A673 (cell line): ENCODE measurements at regions not wholly inside any gene's neighbourhood (a gene's known extent, or its start where the extent isn't known, plus 50 kb on each side); places are given as distances from the start of the nearest gene placed in this dataset.

Experiments
- BruUV-seq: library from RNA; stranded (reverse); fragments of 400-500 nt; replicated peaks from 2 replicates; lab custom pipeline; 2021; lab: Mats Ljungman, UMichigan
- CTCF ChIA-PET: fragments of 300-600 bp; sonication (Branson Sonifier 250); formaldehyde crosslinking; loops from one replicate; lab custom pipeline; 2022; ENCODE audit warnings: antibody characterized with exemption; lab: Charles Lee
- POLR2A ChIA-PET: fragments of 300-600 bp; sonication (Branson Sonifier 250); formaldehyde crosslinking; loops from one replicate; lab custom pipeline; 2022; ENCODE audit warnings: antibody characterized with exemption; ENCODE audit not compliant: low non-redundant PET; lab: Charles Lee
- DNase-seq: peaks from one replicate; pipeline ENCODE4 v3.0.0-alpha.2; 2015; ENCODE audit warnings: low spot score
- H3K27ac ChIP-seq: fragments of 200-600 bp; sonication (generic); 2 replicates; pipeline ENCODE4 v1.5.1; 2016; ENCODE audit warnings: mixed run types, low read depth, mild to moderate bottlenecking, mixed read lengths, antibody characterized with exemption, low read length; ENCODE audit not compliant: poor library complexity, severe bottlenecking
- H3K27me3 ChIP-seq: fragments of 200-600 bp; sonication (generic); replicated peaks from 2 replicates; pipeline ENCODE4 v1.6.1; 2017; ENCODE audit warnings: mixed run types, low read depth, mild to moderate bottlenecking, mixed read lengths, antibody characterized with exemption, low read length; ENCODE audit not compliant: insufficient read depth, poor library complexity
- H3K36me3 ChIP-seq: fragments of 200-600 bp; sonication (generic); 2 replicates; pipeline ENCODE4 v1.6.1; 2016; ENCODE audit warnings: mixed run types, mild to moderate bottlenecking, mixed read lengths, antibody characterized with exemption, low read length; ENCODE audit not compliant: insufficient read depth, poor library complexity, severe bottlenecking
- H3K4me1 ChIP-seq: fragments of 200-600 bp; sonication (generic); 2 replicates; pipeline ENCODE4 v1.6.1; 2017; ENCODE audit warnings: mixed run types, mild to moderate bottlenecking, mixed read lengths, antibody characterized with exemption, low read length; ENCODE audit not compliant: insufficient read depth, poor library complexity, severe bottlenecking
- H3K4me3 ChIP-seq: fragments of 200-600 bp; sonication (generic); 2 replicates; pipeline ENCODE4 v1.5.1; 2016; ENCODE audit warnings: low read depth, mixed run types, mild to moderate bottlenecking, mixed read lengths, low read length; ENCODE audit not compliant: poor library complexity, severe bottlenecking
- H3K9me3 ChIP-seq: fragments of 200-600 bp; sonication (generic); 2 replicates; pipeline ENCODE4 v1.6.1; 2016; ENCODE audit warnings: mixed run types, low read depth, mild to moderate bottlenecking, mixed read lengths, antibody characterized with exemption, low read length; ENCODE audit not compliant: poor library complexity, severe bottlenecking
- CTCF ChIP-seq: fragments of 300-800, 200-600 bp; sonication (generic); conservative IDR thresholded peaks from 2 replicates; pipeline ENCODE4 v1.5.1; 2017; ENCODE audit warnings: low read depth, mild to moderate bottlenecking, antibody characterized with exemption, low read length, moderate library complexity, mixed read lengths
- EZH2 ChIP-seq: fragments of 200-600 bp; sonication (generic); IDR thresholded peaks from 2 replicates; pipeline ENCODE4 v1.6.1; 2017; ENCODE audit warnings: borderline replicate concordance, low read depth, mild to moderate bottlenecking, mixed read lengths, antibody characterized with exemption, low read length; ENCODE audit not compliant: poor library complexity, severe bottlenecking
- intact Hi-C: fragments of 100-400 bp; cut with micrococcal nuclease; formaldehyde crosslinking; loops from one replicate; pipeline ENCODE4 v1.10.0; 2022; ENCODE audit not compliant: unreplicated experiment

GRCh38 chr9:3698531-3698930 is 172.7 kb upstream of the RFX3 start:
- no peak overlapping the region for H3K27ac ChIP-seq
- BruUV-seq, result no TSS peak
- ChIA-PET CTCF (no interaction called here), POLR2A (no interaction called here)
- peaks cover 5% of the 10 kb centered on the region for H3K27me3 ChIP-seq
- no peaks in the 10 kb centered on the region for H3K36me3 ChIP-seq
- H3K4me1 ChIP-seq, result no peaks in the 10 kb centered on the region
- H3K4me3 ChIP-seq, result no peak overlapping the region
- no peak for DNase-seq
- TF ChIP-seq EZH2 (no peak), CTCF (no peak)
- intact Hi-C loops, result no loop called here
- no peaks in the 10 kb centered on the region for H3K9me3 ChIP-seq

- H3K9me3 ChIP-seq, result no peaks in the 10 kb centered on the region
- no peak for TF ChIP-seq EZH2
- no peak for TF ChIP-seq CTCF
- POLR2A ChIA-PET, result no interaction called here
These were observed 172.3 kb upstream of the RFX3 start for GRCh38 chr9:3698076-3698475.

GRCh38 chr9:3696368-3696767 is 170.6 kb upstream of the RFX3 start:
- TF ChIP-seq CTCF (no peak), EZH2 (no peak)
- no peak for DNase-seq
- H3K36me3 ChIP-seq, result no peaks in the 10 kb centered on the region
- H3K27ac ChIP-seq, result no peak overlapping the region
- H3K4me3 ChIP-seq, result no peak overlapping the region
- POLR2A ChIA-PET, result no interaction called here
- CTCF ChIA-PET, result no interaction called here
- H3K27me3 ChIP-seq, result peaks cover 5% of the 10 kb centered on the region
- no TSS peak for BruUV-seq
- intact Hi-C loops, result no loop called here
- no peaks in the 10 kb centered on the region for H3K4me1 ChIP-seq
- no peaks in the 10 kb centered on the region for H3K9me3 ChIP-seq

More at GRCh38 chr9:3698076-3698475, 172.3 kb upstream of the RFX3 start:
- Histone ChIP-seq H3K27ac (no peak overlapping the region), H3K36me3 (no peaks in the 10 kb centered on the region), H3K4me3 (no peak overlapping the region), H3K27me3 (peaks cover 5% of the 10 kb centered on the region), H3K4me1 (no peaks in the 10 kb centered on the region)
- intact Hi-C loops, result no loop called here
- CTCF ChIA-PET, result no interaction called here
- no TSS peak for BruUV-seq
- no peak for DNase-seq
